ENCODE measurements at regions not wholly inside any gene's neighbourhood (a gene's known extent, or its start where the extent isn't known, plus 50 kb on each side); places are given as distances from the start of the nearest gene placed in this dataset.

- DNase-seq: no peak
Measured at GRCh38 chr12:25757037-25757665, 201.3 kb upstream of the RASSF8 start.

- no peak for DNase-seq
Measured at GRCh38 chr12:25759752-25760151, 198.7 kb upstream of the RASSF8 start.

GRCh38 chr12:25761356-25761755, 197.1 kb upstream of the RASSF8 start:
- DNase-seq: no peak

GRCh38 chr12:25764409-25764808, 194.1 kb upstream of the RASSF8 start:
- no peak for DNase-seq

GRCh38 chr12:25764892-25765291, 193.6 kb upstream of the RASSF8 start:
- DNase-seq: no peak

GRCh38 chr12:25767606-25768005, 190.9 kb upstream of the RASSF8 start:
- no peak for DNase-seq

- DNase-seq: no peak
Measured at GRCh38 chr12:25768151-25768550, 190.3 kb upstream of the RASSF8 start.

GRCh38 chr12:25769082-25769945, 189.2 kb upstream of the RASSF8 start:
- DNase-seq: no peak

GRCh38 chr12:25771041-25771440, 187.4 kb upstream of the RASSF8 start:
- DNase-seq: no peak

- DNase-seq: no peak
Measured at GRCh38 chr12:25771476-25771875, 187.0 kb upstream of the RASSF8 start.

GRCh38 chr12:25775968-25776367, 182.5 kb upstream of the RASSF8 start:
- no peak for DNase-seq

GRCh38 chr12:25780771-25781170, 177.7 kb upstream of the RASSF8 start:
- DNase-seq: no peak

GRCh38 chr12:25781232-25781631, 177.2 kb upstream of the RASSF8 start:
- DNase-seq: no peak

- DNase-seq: no peak
Measured at GRCh38 chr12:25783566-25783965, 174.9 kb upstream of the RASSF8 start.

GRCh38 chr12:25784669-25785068, 173.8 kb upstream of the RASSF8 start:
- no peak for DNase-seq

GRCh38 chr12:25785134-25785533, 173.3 kb upstream of the RASSF8 start:
- DNase-seq: no peak

GRCh38 chr12:25787701-25788100, 170.8 kb upstream of the RASSF8 start:
- DNase-seq: no peak

- DNase-seq: no peak
Measured at GRCh38 chr12:25788707-25789442, 169.6 kb upstream of the RASSF8 start.

GRCh38 chr12:25789541-25789944, 168.9 kb upstream of the RASSF8 start:
- DNase-seq: no peak

- no peak for DNase-seq
Measured at GRCh38 chr12:25792031-25792430, 166.5 kb upstream of the RASSF8 start.

GRCh38 chr12:25793196-25793595, 165.3 kb upstream of the RASSF8 start:
- no peak for DNase-seq

GRCh38 chr12:25794571-25794970, 163.9 kb upstream of the RASSF8 start:
- no peak for DNase-seq

- DNase-seq: no peak
Measured at GRCh38 chr12:25796523-25797000, 161.9 kb upstream of the RASSF8 start.

- no peak for DNase-seq
Measured at GRCh38 chr12:25797386-25797785, 161.1 kb upstream of the RASSF8 start.

Data from right forelimb (tissue), 1 donor.